ENCODE measurements at regions not wholly inside any gene's neighbourhood (a gene's known extent, or its start where the extent isn't known, plus 50 kb on each side); places are given as distances from the start of the nearest gene placed in this dataset.

- no peaks in the 10 kb centered on the region for H3K4me1 ChIP-seq (ENCODE audit: control insufficient read depth, insufficient read depth, low read length)
- no peak overlapping the region for H3K27ac ChIP-seq (ENCODE audit: low read length)
- no peak overlapping the region for H3K27ac Mint-ChIP-seq
- WGBS (ENCODE audit: insufficient coverage): 90% methylated on average over 5 of the region's 5 CpGs
- no peaks in the 10 kb centered on the region for H3K27me3 ChIP-seq (ENCODE audit: control insufficient read depth, insufficient read depth, low read length)
- H3K9me3 Mint-ChIP-seq: peaks cover 2 to 24% of the 10 kb centered on the region in 2 donors
- H3K4me1 Mint-ChIP-seq: no peaks in the 10 kb centered on the region
- no peak for TF ChIP-seq CTCF (IDR thresholded peaks at IDR 0.05)
- intact Hi-C loops (cut with micrococcal nuclease): no loop called here
- no peaks in the 10 kb centered on the region for H3K36me3 ChIP-seq (ENCODE audit: control insufficient read depth, insufficient read depth, low read length)
- no peaks in the 10 kb centered on the region for H3K9me3 ChIP-seq (ENCODE audit: control insufficient read depth, insufficient read depth, low read length)
- peaks cover 11% of the 10 kb centered on the region for H3K36me3 Mint-ChIP-seq
- ATAC-seq (no peak), DNase-seq (no peak)
- no peaks in the 10 kb centered on the region for H3K27me3 Mint-ChIP-seq (ENCODE audit: low read depth in 2 of 2)
- no peak overlapping the region for H3K4me3 ChIP-seq (ENCODE audit: low read length)
- no peak overlapping the region for H3K4me3 Mint-ChIP-seq
Observed at GRCh38 chr12:58781609-58782008, 138.7 kb downstream of the LRIG3 start.

- intact Hi-C loops (cut with micrococcal nuclease): no loop called here
- ATAC-seq: no peak
- no peaks in the 10 kb centered on the region for H3K36me3 ChIP-seq (ENCODE audit: control insufficient read depth, insufficient read depth, low read length)
- WGBS (ENCODE audit: insufficient coverage): 72% methylated on average over 2 of the region's 4 CpGs
- no peaks in the 10 kb centered on the region for H3K27me3 ChIP-seq (ENCODE audit: control insufficient read depth, insufficient read depth, low read length)
- H3K27ac ChIP-seq (ENCODE audit: low read length): no peak overlapping the region
- H3K36me3 Mint-ChIP-seq: no peaks in the 10 kb centered on the region
- peaks cover 9 to 21% of the 10 kb centered on the region in 2 donors for H3K9me3 Mint-ChIP-seq
- TF ChIP-seq CTCF (IDR thresholded peaks at IDR 0.05): no peak
- no peak overlapping the region for H3K4me3 ChIP-seq (ENCODE audit: low read length)
- no peak overlapping the region for H3K4me3 Mint-ChIP-seq
- DNase-seq: no peak
- H3K4me1 Mint-ChIP-seq: no peaks in the 10 kb centered on the region
- H3K9me3 ChIP-seq (ENCODE audit: control insufficient read depth, insufficient read depth, low read length): no peaks in the 10 kb centered on the region
- H3K27me3 Mint-ChIP-seq (ENCODE audit: low read depth in 2 of 2): no peaks in the 10 kb centered on the region
- H3K4me1 ChIP-seq (ENCODE audit: control insufficient read depth, insufficient read depth, low read length): no peaks in the 10 kb centered on the region
- H3K27ac Mint-ChIP-seq: no peak overlapping the region
Observed at GRCh38 chr12:58787021-58787760, 133.1 kb downstream of the LRIG3 start.

GRCh38 chr12:58794859-58795258, 125.4 kb downstream of the LRIG3 start:
- Histone ChIP-seq H3K27me3 (ENCODE audit: control insufficient read depth, insufficient read depth, low read length) (no peaks in the 10 kb centered on the region), H3K27ac (ENCODE audit: low read length) (no peak overlapping the region), H3K4me1 (ENCODE audit: control insufficient read depth, insufficient read depth, low read length) (no peaks in the 10 kb centered on the region), H3K4me3 (ENCODE audit: low read length) (no peak overlapping the region), H3K9me3 (ENCODE audit: control insufficient read depth, insufficient read depth, low read length) (no peaks in the 10 kb centered on the region), H3K36me3 (ENCODE audit: control insufficient read depth, insufficient read depth, low read length) (no peaks in the 10 kb centered on the region)
- intact Hi-C loops (cut with micrococcal nuclease): no loop called here
- Mint-ChIP-seq H3K27me3 (ENCODE audit: low read depth in 2 of 2) (no peaks in the 10 kb centered on the region), H3K36me3 (no peaks in the 10 kb centered on the region), H3K9me3 (peaks cover 9 to 21% of the 10 kb centered on the region in 2 donors), H3K4me3 (no peak overlapping the region), H3K27ac (no peak overlapping the region), H3K4me1 (no peaks in the 10 kb centered on the region)
- no peak for TF ChIP-seq CTCF (IDR thresholded peaks at IDR 0.05)
- ATAC-seq (no peak), DNase-seq (no peak)
- 91% methylated on average over 5 of the region's 6 CpGs for WGBS (ENCODE audit: insufficient coverage)

- ATAC-seq: no peak
Observed at GRCh38 chr12:58795825-58796224, 124.5 kb downstream of the LRIG3 start.

More at GRCh38 chr12:58795825-58796224, 124.5 kb downstream of the LRIG3 start:
- no peak for TF ChIP-seq CTCF (IDR thresholded peaks at IDR 0.05)
- intact Hi-C loops (cut with micrococcal nuclease): no loop called here
- Histone ChIP-seq H3K4me3 (ENCODE audit: low read length) (no peak overlapping the region), H3K36me3 (ENCODE audit: control insufficient read depth, insufficient read depth, low read length) (no peaks in the 10 kb centered on the region), H3K9me3 (ENCODE audit: control insufficient read depth, insufficient read depth, low read length) (no peaks in the 10 kb centered on the region), H3K4me1 (ENCODE audit: control insufficient read depth, insufficient read depth, low read length) (no peaks in the 10 kb centered on the region), H3K27me3 (ENCODE audit: control insufficient read depth, insufficient read depth, low read length) (no peaks in the 10 kb centered on the region), H3K27ac (ENCODE audit: low read length) (no peak overlapping the region)
- Mint-ChIP-seq H3K36me3 (no peaks in the 10 kb centered on the region), H3K27me3 (ENCODE audit: low read depth in 2 of 2) (no peaks in the 10 kb centered on the region), H3K4me1 (no peaks in the 10 kb centered on the region), H3K27ac (no peak overlapping the region), H3K9me3 (peaks cover 8 to 23% of the 10 kb centered on the region in 2 donors), H3K4me3 (no peak overlapping the region)
- DNase-seq: no peak
- WGBS (ENCODE audit: insufficient coverage): 87% methylated on average over 3 of the region's 3 CpGs

All from natural killer cell (primary cell).